22Rv1 (cell line): ENCODE measurements at regions not wholly inside any gene's neighbourhood (a gene's known extent, or its start where the extent isn't known, plus 50 kb on each side); places are given as distances from the start of the nearest gene placed in this dataset.

Source experiments
- ZFX ChIP-seq: fragments of 450-650 bp; IDR thresholded peaks from 2 replicates; pipeline ENCODE4 v1.6.1; 2017; ENCODE audit warnings: antibody characterized with exemption, borderline replicate concordance
- TF ChIP-seq, protein P1 (sequence below): fragments of 450-650 bp; IDR thresholded peaks from 2 replicates; pipeline ENCODE4 v1.5.1; 2017; ENCODE audit warnings: mild to moderate bottlenecking

GRCh38 chr6:88302769-88303225, 136.7 kb upstream of the CNR1 start:
- TF ChIP-seq, protein P1, sequence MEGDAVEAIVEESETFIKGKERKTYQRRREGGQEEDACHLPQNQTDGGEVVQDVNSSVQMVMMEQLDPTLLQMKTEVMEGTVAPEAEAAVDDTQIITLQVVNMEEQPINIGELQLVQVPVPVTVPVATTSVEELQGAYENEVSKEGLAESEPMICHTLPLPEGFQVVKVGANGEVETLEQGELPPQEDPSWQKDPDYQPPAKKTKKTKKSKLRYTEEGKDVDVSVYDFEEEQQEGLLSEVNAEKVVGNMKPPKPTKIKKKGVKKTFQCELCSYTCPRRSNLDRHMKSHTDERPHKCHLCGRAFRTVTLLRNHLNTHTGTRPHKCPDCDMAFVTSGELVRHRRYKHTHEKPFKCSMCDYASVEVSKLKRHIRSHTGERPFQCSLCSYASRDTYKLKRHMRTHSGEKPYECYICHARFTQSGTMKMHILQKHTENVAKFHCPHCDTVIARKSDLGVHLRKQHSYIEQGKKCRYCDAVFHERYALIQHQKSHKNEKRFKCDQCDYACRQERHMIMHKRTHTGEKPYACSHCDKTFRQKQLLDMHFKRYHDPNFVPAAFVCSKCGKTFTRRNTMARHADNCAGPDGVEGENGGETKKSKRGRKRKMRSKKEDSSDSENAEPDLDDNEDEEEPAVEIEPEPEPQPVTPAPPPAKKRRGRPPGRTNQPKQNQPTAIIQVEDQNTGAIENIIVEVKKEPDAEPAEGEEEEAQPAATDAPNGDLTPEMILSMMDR: no peak
- TF ChIP-seq ZFX: no peak
